GM12878 (cell line): ENCODE measurements at regions not wholly inside any gene's neighbourhood (a gene's known extent, or its start where the extent isn't known, plus 50 kb on each side); places are given as distances from the start of the nearest gene placed in this dataset.

Source experiments
- ATAC-seq: fragments of 200-7000 bp; cut with Tn5 transposase; 3 replicates; pipeline ENCODE4 v1.9.1; 2020; ENCODE audit warnings: mild to moderate bottlenecking, moderate library complexity
- BruUV-seq: library from RNA; stranded (reverse); fragments of 400-500 nt; replicated peaks from 2 replicates; lab custom pipeline; 2021; lab: Mats Ljungman, UMichigan
- CTCF ChIA-PET: fragments of 300-600 bp; sonication (Branson Sonifier 250); formaldehyde crosslinking; extraction: SDS; loops from one replicate; lab custom pipeline; 2021; ENCODE audit warnings: inconsistent platforms; lab: Yijun Ruan, JAX
- POLR2A ChIA-PET: fragments of 350-600 bp; formaldehyde crosslinking; extraction: SDS; loops from one replicate; lab custom pipeline; 2021; ENCODE audit warnings: inconsistent platforms; lab: Charles Lee
- RAD21 ChIA-PET: fragments of 300-600 bp; sonication (Branson Sonifier 250); formaldehyde crosslinking; loops from one replicate; lab custom pipeline; 2023; ENCODE audit warnings: antibody characterized with exemption; ENCODE audit not compliant: unreplicated experiment; lab: Charles Lee
- SMC1A ChIA-PET: fragments of 300-600 bp; sonication (Branson Sonifier 250); formaldehyde crosslinking; loops from one replicate; lab custom pipeline; 2023; ENCODE audit not compliant: unreplicated experiment, uncharacterized antibody; lab: Charles Lee
- DNase-seq: peaks from one replicate; pipeline ENCODE4 v3.0.0-alpha.2; 2011; ENCODE audit warnings: low read depth, low spot score
- FAIRE-seq: peaks from 3 replicates; lab custom pipeline; 2011; peaks lifted over from hg19 to GRCh38; lab: Jason Lieb, UNC
- H2AFZ ChIP-seq: 2 replicates; pipeline ENCODE4 v1.6.0; 2011; ENCODE audit warnings: low read depth, low read length, control low read depth; ENCODE audit not compliant: control insufficient read depth
- H3K27ac ChIP-seq: 2 replicates; pipeline ENCODE4 v1.5.1; 2011; ENCODE audit warnings: control low read depth; ENCODE audit not compliant: control insufficient read depth, insufficient read depth
- H3K27me3 ChIP-seq, 2 experiments: replicated peaks in 1 of 2; 2 replicates each; pipeline versions ENCODE4 v1.6.0 to v1.6.1; 2011; ENCODE audit warnings: low read length in 1 of 2; ENCODE audit not compliant: control insufficient read depth in 2 of 2, insufficient read depth in 2 of 2
- H3K36me3 ChIP-seq, 2 experiments: 2 replicates each; pipeline ENCODE4 v1.5.1; 2011; ENCODE audit warnings: low read length in 1 of 2; ENCODE audit not compliant: control insufficient read depth in 2 of 2, insufficient read depth in 2 of 2
- H3K4me1 ChIP-seq: 2 replicates; pipeline ENCODE4 v1.6.1; 2011; ENCODE audit warnings: mild to moderate bottlenecking, low read length, moderate library complexity, mixed read lengths; ENCODE audit not compliant: control insufficient read depth, insufficient read depth
- H3K4me2 ChIP-seq: 2 replicates; pipeline ENCODE4 v1.6.0; 2011; ENCODE audit warnings: control low read depth; ENCODE audit not compliant: control insufficient read depth, insufficient read depth
- H3K4me3 ChIP-seq: fragments of 200-600 bp; sonication (generic); 2 replicates; pipeline ENCODE4 v1.5.1; 2016
- H3K79me2 ChIP-seq: 2 replicates; pipeline ENCODE4 v1.6.0; 2011; ENCODE audit warnings: low read length; ENCODE audit not compliant: control insufficient read depth, insufficient read depth
- H3K9ac ChIP-seq: 2 replicates; pipeline ENCODE4 v1.8.0; 2011; ENCODE audit warnings: low read length, control low read depth, mixed read lengths; ENCODE audit not compliant: control insufficient read depth, insufficient read depth
- H3K9me3 ChIP-seq: replicated peaks from 3 replicates; pipeline ENCODE4 v1.5.1; 2011; ENCODE audit warnings: mild to moderate bottlenecking, low read length; ENCODE audit not compliant: control insufficient read depth, insufficient read depth
- H4K20me1 ChIP-seq: 2 replicates; pipeline ENCODE4 v1.6.0; 2011; ENCODE audit not compliant: control insufficient read depth, insufficient read depth
- CHD2 ChIP-seq: IDR thresholded peaks from 2 replicates; pipeline ENCODE4 v1.6.1; 2011; ENCODE audit warnings: low read depth, low read length, improper control_type of control experiment, borderline replicate concordance
- E4F1 ChIP-seq: fragments of 450-650 bp; IDR thresholded peaks from 2 replicates; pipeline ENCODE4 v1.6.1; 2018; ENCODE audit warnings: borderline replicate concordance, mild to moderate bottlenecking; ENCODE audit not compliant: partially characterized antibody
- GABPA ChIP-seq: IDR thresholded peaks from 2 replicates; pipeline ENCODE4 v1.6.1; 2014; ENCODE audit warnings: antibody characterized with exemption, low read depth, mild to moderate bottlenecking, inconsistent platforms
- MTA2 ChIP-seq: fragments of 450-650 bp; IDR thresholded peaks from 2 replicates; pipeline ENCODE4 v1.6.1; 2016; ENCODE audit warnings: low read depth, mild to moderate bottlenecking, moderate library complexity
- MXI1 ChIP-seq: fragments of 150-350 bp; IDR thresholded peaks from 2 replicates; pipeline ENCODE4 v1.6.1; 2011; ENCODE audit warnings: low read depth, mild to moderate bottlenecking, inconsistent platforms, low read length, improper control_type of control experiment
- MYB ChIP-seq: fragments of 150-350 bp; IDR thresholded peaks from 2 replicates; pipeline ENCODE4 v1.6.1; 2014; ENCODE audit warnings: mild to moderate bottlenecking, low read depth, low read length, borderline replicate concordance
- NR2F1 ChIP-seq: fragments of 450-650 bp; conservative IDR thresholded peaks from 2 replicates; pipeline ENCODE4 v1.6.1; 2017; ENCODE audit warnings: mild to moderate bottlenecking
- POLR2AphosphoS2 ChIP-seq: IDR thresholded peaks from 2 replicates; pipeline ENCODE4 v1.6.1; 2011; ENCODE audit warnings: low read depth, mild to moderate bottlenecking, low read length, improper control_type of control experiment, moderate library complexity
- SMAD1 ChIP-seq: fragments of 450-650 bp; IDR thresholded peaks from 2 replicates; pipeline ENCODE4 v1.6.1; 2018; ENCODE audit warnings: mild to moderate bottlenecking, low read depth; ENCODE audit not compliant: partially characterized antibody
- SRF ChIP-seq, 2 experiments: IDR thresholded peaks; 2 replicates each; pipeline ENCODE4 v1.6.1; 2011; ENCODE audit warnings: low read depth in 2 of 2, low read length in 2 of 2, mild to moderate bottlenecking in 1 of 2, moderate library complexity in 1 of 2
- SUPT20H ChIP-seq: IDR thresholded peaks from 2 replicates; pipeline ENCODE4 v1.6.1; 2011; ENCODE audit warnings: low read depth, mild to moderate bottlenecking, low read length, moderate library complexity, borderline replicate concordance; ENCODE audit not compliant: control insufficient read depth
- USF1 ChIP-seq: IDR thresholded peaks from 2 replicates; pipeline ENCODE4 v1.6.1; 2011; ENCODE audit warnings: borderline replicate concordance, low read depth, mild to moderate bottlenecking, moderate library complexity, mixed read lengths, low read length; ENCODE audit not compliant: insufficient read depth; ENCODE audit errors: extremely low read length
- YY1 ChIP-seq: IDR thresholded peaks from 2 replicates; pipeline ENCODE4 v1.6.1; 2011; ENCODE audit warnings: low read depth, mild to moderate bottlenecking, low read length
- ZNF622 ChIP-seq: fragments of 450-650 bp; IDR thresholded peaks from 2 replicates; pipeline ENCODE4 v1.6.1; 2017; ENCODE audit warnings: mild to moderate bottlenecking, inconsistent platforms
- WGBS: methylation state at CpG from one replicate; pipeline ENCODE4 v1.1.6; 2016; ENCODE audit warnings: low lambda C conversion rate; ENCODE audit not compliant: insufficient replicate concordance, insufficient coverage; ENCODE audit errors: missing lambda C conversion rate; 5-methylcytosine and 5-hydroxymethylcytosine counted together
- in situ Hi-C: fragments of 300-500 bp; cut with MboI; formaldehyde crosslinking; loops from 9 replicates; pipeline ENCODE4 v1.14.3; 2018; ENCODE audit warnings: mixed read lengths
- intact Hi-C: fragments of 100-400 bp; cut with micrococcal nuclease; formaldehyde crosslinking; loops from one replicate; pipeline ENCODE4 v1.14.2; 2022; ENCODE audit not compliant: unreplicated experiment

GRCh38 chr10:25666276-25666675 is 267.8 kb upstream of the MYO3A start (continued):
- TF ChIP-seq ZNF622: no peak
- TF ChIP-seq SUPT20H: no peak
- TF ChIP-seq SRF (IDR thresholded peaks at IDR 0.05; ENCODE audit: low read depth in 2 of 2, low read length in 2 of 2): no peak
- no peak for TF ChIP-seq E4F1

GRCh38 chr10:25675204-25675603 is 258.8 kb upstream of the MYO3A start:
- in situ Hi-C loops: no loop called here
- RAD21 ChIA-PET: no interaction called here
- POLR2A ChIA-PET: no interaction called here
- H2AFZ ChIP-seq: no peak overlapping the region
- SMC1A ChIA-PET: no interaction called here
- H3K4me1 ChIP-seq: no peaks in the 10 kb centered on the region
- FAIRE-seq (no peak), DNase-seq (no peak), ATAC-seq (no peak)
- CTCF ChIA-PET: interaction anchor here (0.8 kb wide), 1 partner anchor 17 kb away, joined by 3 read pairs; no protein-coding TSS in a partner anchor
- 32% methylated on average over 7 of the region's 7 CpGs for WGBS
- no peak overlapping the region for H3K27ac ChIP-seq
- no peaks in the 10 kb centered on the region for H3K9me3 ChIP-seq
- H3K27me3 ChIP-seq: no peaks in the 10 kb centered on the region
- no peaks in the 10 kb centered on the region for H3K79me2 ChIP-seq
- no peaks in the 10 kb centered on the region for H4K20me1 ChIP-seq
- H3K4me2 ChIP-seq: no peak overlapping the region
- no peak overlapping the region for H3K4me3 ChIP-seq
- TF ChIP-seq NR2F1: no peak
- no peak for TF ChIP-seq USF1
- TF ChIP-seq MTA2: no peak
- no peak for TF ChIP-seq POLR2AphosphoS2
- TF ChIP-seq MYB: no peak
- no peak for TF ChIP-seq GABPA
- no peak for TF ChIP-seq MXI1
- no peak for TF ChIP-seq CHD2
- TF ChIP-seq YY1: no peak
- no peak for TF ChIP-seq SMAD1
- no peaks in the 10 kb centered on the region for H3K36me3 ChIP-seq
- BruUV-seq: no TSS peak
- intact Hi-C loops: no loop called here
- no peak overlapping the region for H3K9ac ChIP-seq
